ENCODE measurements at regions not wholly inside any gene's neighbourhood (a gene's known extent, or its start where the extent isn't known, plus 50 kb on each side); places are given as distances from the start of the nearest gene placed in this dataset.

DNA sequence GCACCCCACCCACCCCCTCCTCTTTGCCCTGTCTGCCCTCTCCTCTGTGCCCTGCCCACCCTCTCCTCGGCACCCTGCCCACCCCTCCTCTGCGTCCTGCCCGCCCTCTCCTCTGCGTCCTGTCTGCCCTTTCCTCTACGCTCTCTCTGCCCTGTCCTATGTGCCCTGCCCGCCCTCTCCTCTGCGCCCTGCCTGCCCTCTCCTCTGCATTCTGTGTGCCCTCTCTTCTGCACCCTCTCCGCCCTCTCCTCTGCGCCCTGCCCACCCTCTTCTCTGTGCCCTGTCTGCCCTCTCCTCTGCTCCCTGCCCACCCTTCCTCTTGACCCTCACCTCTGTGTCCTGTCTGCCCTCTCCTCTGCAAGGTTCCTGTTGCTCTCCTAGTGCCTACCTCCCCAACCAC lies 233.6 kb downstream of the SMAD2 start:
- TF ChIP-seq, protein P1, sequence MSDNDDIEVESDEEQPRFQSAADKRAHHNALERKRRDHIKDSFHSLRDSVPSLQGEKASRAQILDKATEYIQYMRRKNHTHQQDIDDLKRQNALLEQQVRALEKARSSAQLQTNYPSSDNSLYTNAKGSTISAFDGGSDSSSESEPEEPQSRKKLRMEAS (IDR thresholded peaks at IDR 0.05; ENCODE audit: insufficient read depth, insufficient read length), result no peak
- TF ChIP-seq, protein P2, sequence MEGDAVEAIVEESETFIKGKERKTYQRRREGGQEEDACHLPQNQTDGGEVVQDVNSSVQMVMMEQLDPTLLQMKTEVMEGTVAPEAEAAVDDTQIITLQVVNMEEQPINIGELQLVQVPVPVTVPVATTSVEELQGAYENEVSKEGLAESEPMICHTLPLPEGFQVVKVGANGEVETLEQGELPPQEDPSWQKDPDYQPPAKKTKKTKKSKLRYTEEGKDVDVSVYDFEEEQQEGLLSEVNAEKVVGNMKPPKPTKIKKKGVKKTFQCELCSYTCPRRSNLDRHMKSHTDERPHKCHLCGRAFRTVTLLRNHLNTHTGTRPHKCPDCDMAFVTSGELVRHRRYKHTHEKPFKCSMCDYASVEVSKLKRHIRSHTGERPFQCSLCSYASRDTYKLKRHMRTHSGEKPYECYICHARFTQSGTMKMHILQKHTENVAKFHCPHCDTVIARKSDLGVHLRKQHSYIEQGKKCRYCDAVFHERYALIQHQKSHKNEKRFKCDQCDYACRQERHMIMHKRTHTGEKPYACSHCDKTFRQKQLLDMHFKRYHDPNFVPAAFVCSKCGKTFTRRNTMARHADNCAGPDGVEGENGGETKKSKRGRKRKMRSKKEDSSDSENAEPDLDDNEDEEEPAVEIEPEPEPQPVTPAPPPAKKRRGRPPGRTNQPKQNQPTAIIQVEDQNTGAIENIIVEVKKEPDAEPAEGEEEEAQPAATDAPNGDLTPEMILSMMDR (IDR thresholded peaks at IDR 0.05; ENCODE audit: extremely low read depth in 1 of 2, insufficient read depth in 1 of 2, low read depth in 1 of 2, low read length in 2 of 2), result no peak
- no peak for TF ChIP-seq POLR2A (IDR thresholded peaks at IDR 0.05; ENCODE audit: low read depth, low read length)
